ENCODE measurements at regions not wholly inside any gene's neighbourhood (a gene's known extent, or its start where the extent isn't known, plus 50 kb on each side); places are given as distances from the start of the nearest gene placed in this dataset.

DNA sequence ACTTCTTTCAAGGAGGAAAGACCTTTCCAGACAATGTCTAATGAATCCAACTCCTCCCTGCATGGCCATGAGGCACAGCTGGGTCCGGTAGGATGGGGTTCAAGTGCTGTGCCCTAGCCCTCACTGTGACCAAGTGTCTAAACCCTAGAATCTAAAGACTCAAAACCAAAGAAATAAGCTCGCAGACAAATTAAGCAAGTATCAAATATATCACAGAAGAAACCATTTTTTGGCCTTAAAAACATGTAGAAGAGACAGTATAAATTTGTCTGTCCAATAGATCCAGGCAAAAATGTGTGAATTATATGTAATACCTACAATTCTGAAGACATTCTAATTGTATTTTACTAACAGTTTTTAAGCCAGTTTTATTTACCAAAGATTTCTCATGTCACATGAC, 56.4 kb upstream of the WDR17 start:
- TF ChIP-seq, protein P1, sequence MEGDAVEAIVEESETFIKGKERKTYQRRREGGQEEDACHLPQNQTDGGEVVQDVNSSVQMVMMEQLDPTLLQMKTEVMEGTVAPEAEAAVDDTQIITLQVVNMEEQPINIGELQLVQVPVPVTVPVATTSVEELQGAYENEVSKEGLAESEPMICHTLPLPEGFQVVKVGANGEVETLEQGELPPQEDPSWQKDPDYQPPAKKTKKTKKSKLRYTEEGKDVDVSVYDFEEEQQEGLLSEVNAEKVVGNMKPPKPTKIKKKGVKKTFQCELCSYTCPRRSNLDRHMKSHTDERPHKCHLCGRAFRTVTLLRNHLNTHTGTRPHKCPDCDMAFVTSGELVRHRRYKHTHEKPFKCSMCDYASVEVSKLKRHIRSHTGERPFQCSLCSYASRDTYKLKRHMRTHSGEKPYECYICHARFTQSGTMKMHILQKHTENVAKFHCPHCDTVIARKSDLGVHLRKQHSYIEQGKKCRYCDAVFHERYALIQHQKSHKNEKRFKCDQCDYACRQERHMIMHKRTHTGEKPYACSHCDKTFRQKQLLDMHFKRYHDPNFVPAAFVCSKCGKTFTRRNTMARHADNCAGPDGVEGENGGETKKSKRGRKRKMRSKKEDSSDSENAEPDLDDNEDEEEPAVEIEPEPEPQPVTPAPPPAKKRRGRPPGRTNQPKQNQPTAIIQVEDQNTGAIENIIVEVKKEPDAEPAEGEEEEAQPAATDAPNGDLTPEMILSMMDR (IDR thresholded peaks at IDR 0.05; ENCODE audit: extremely low read depth in 1 of 2, insufficient read depth in 1 of 2, low read depth in 1 of 2, low read length in 2 of 2): no peak
- no peak for TF ChIP-seq MYC (IDR thresholded peaks at IDR 0.05; ENCODE audit: low read depth, low read length)
